Neural progenitor cell (in vitro differentiated cells): ENCODE measurements at regions not wholly inside any gene's neighbourhood (a gene's known extent, or its start where the extent isn't known, plus 50 kb on each side); places are given as distances from the start of the nearest gene placed in this dataset.

Experiments used
- DNase-seq: peaks from one replicate; pipeline ENCODE4 v3.0.0-alpha.2; 2016; ENCODE audit warnings: low spot score
- H2AFZ ChIP-seq: fragments of 200-600 bp; sonication (generic); replicated peaks from 2 replicates; pipeline ENCODE4 v1.6.1; 2016; ENCODE audit warnings: antibody characterized with exemption
- H3F3A ChIP-seq: fragments of 200-600 bp; sonication (generic); 2 replicates; pipeline ENCODE4 v1.6.1; 2016; ENCODE audit warnings: antibody characterized with exemption, low read depth
- H3K27ac ChIP-seq: fragments of 200-600 bp; sonication (generic); 2 replicates; pipeline ENCODE4 v1.5.1; 2016; ENCODE audit warnings: mild to moderate bottlenecking
- H3K27me3 ChIP-seq: fragments of 200-600 bp; sonication (generic); 2 replicates; pipeline ENCODE4 v1.6.1; 2016; ENCODE audit warnings: mild to moderate bottlenecking, moderate library complexity
- H3K36me3 ChIP-seq: fragments of 200-600 bp; sonication (generic); 2 replicates; pipeline ENCODE4 v1.5.1; 2016
- H3K4me1 ChIP-seq: fragments of 200-600 bp; sonication (generic); 2 replicates; pipeline ENCODE4 v1.6.1; 2016; ENCODE audit warnings: mixed run types
- H3K4me2 ChIP-seq: fragments of 200-600 bp; sonication (generic); 2 replicates; pipeline ENCODE4 v1.6.1; 2016
- H3K4me3 ChIP-seq: fragments of 200-600 bp; sonication (generic); 2 replicates; pipeline ENCODE4 v1.5.1; 2016
- H3K79me2 ChIP-seq: fragments of 200-600 bp; sonication (generic); 2 replicates; pipeline ENCODE4 v1.6.1; 2016; ENCODE audit warnings: low read depth
- H3K9ac ChIP-seq: fragments of 200-600 bp; sonication (generic); 2 replicates; pipeline ENCODE4 v1.6.1; 2016
- H3K9me3 ChIP-seq: fragments of 200-600 bp; sonication (generic); 2 replicates; pipeline ENCODE4 v1.5.1; 2016; ENCODE audit warnings: low read depth
- H4K20me1 ChIP-seq: fragments of 200-600 bp; sonication (generic); 2 replicates; pipeline ENCODE4 v1.6.1; 2016; ENCODE audit warnings: low read depth
- H3K27ac Mint-ChIP-seq: 3 replicates; pipeline ENCODE4 v1.8.0; 2021; ENCODE audit warnings: mixed read lengths
- H3K27me3 Mint-ChIP-seq: 2 replicates; pipeline ENCODE4 v1.8.0; 2022; ENCODE audit warnings: low read depth, mild to moderate bottlenecking, inconsistent platforms, moderate library complexity, mixed read lengths; ENCODE audit not compliant: insufficient read depth
- H3K36me3 Mint-ChIP-seq: 3 replicates; pipeline ENCODE4 v1.8.0; 2021; ENCODE audit warnings: mixed read lengths
- H3K4me1 Mint-ChIP-seq: 3 replicates; pipeline ENCODE4 v1.8.0; 2021; ENCODE audit warnings: mixed read lengths
- H3K4me3 Mint-ChIP-seq: 3 replicates; pipeline ENCODE4 v1.8.0; 2021; ENCODE audit warnings: mild to moderate bottlenecking, moderate library complexity, mixed read lengths
- H3K9me3 Mint-ChIP-seq: 3 replicates; pipeline ENCODE4 v1.8.0; 2020; ENCODE audit warnings: mixed read lengths
- CTCF ChIP-seq: fragments of 200-600 bp; sonication (generic); IDR thresholded peaks from 2 replicates; pipeline ENCODE4 v1.5.1; 2017; ENCODE audit warnings: antibody characterized with exemption, mild to moderate bottlenecking
- EZH2 ChIP-seq: fragments of 200-600 bp; sonication (generic); IDR thresholded peaks from 2 replicates; pipeline ENCODE4 v1.6.1; 2017; ENCODE audit warnings: antibody characterized with exemption, mild to moderate bottlenecking, moderate library complexity
- EZH2phosphoT487 ChIP-seq: fragments of 200-600 bp; sonication (generic); IDR thresholded peaks from 2 replicates; pipeline ENCODE4 v1.6.1; 2017; ENCODE audit warnings: antibody characterized with exemption

GRCh38 chrX:99091459-99091858, 1318.6 kb downstream of the PCDH19 start:
- no peaks in the 10 kb centered on the region for H3F3A ChIP-seq
- no peaks in the 10 kb centered on the region for H3K36me3 ChIP-seq
- peaks cover 4% of the 10 kb centered on the region for H3K9me3 Mint-ChIP-seq
- no peak overlapping the region for H3K27ac ChIP-seq
- no peak overlapping the region for H3K4me2 ChIP-seq
- no peaks in the 10 kb centered on the region for H3K79me2 ChIP-seq
- no peaks in the 10 kb centered on the region for H3K36me3 Mint-ChIP-seq
- TF ChIP-seq EZH2 (no peak), CTCF (no peak), EZH2phosphoT487 (no peak)
- no peak overlapping the region for H2AFZ ChIP-seq
- H3K4me3 ChIP-seq = no peak overlapping the region
- peaks cover 4% of the 10 kb centered on the region for H3K9me3 ChIP-seq
- no peaks in the 10 kb centered on the region for H4K20me1 ChIP-seq
- no peak for DNase-seq
- H3K4me1 ChIP-seq = no peaks in the 10 kb centered on the region
- no peak overlapping the region for H3K9ac ChIP-seq
- no peaks in the 10 kb centered on the region for H3K27me3 Mint-ChIP-seq
- no peak overlapping the region for H3K27ac Mint-ChIP-seq
- H3K4me1 Mint-ChIP-seq = no peaks in the 10 kb centered on the region
- H3K27me3 ChIP-seq = no peaks in the 10 kb centered on the region
- no peak overlapping the region for H3K4me3 Mint-ChIP-seq

GRCh38 chrX:99078301-99078700, 1331.8 kb downstream of the PCDH19 start:
- no peaks in the 10 kb centered on the region for H3K4me1 Mint-ChIP-seq
- H3K9me3 Mint-ChIP-seq = no peaks in the 10 kb centered on the region
- no peaks in the 10 kb centered on the region for H3K36me3 Mint-ChIP-seq
- no peaks in the 10 kb centered on the region for H3K27me3 Mint-ChIP-seq
- no peaks in the 10 kb centered on the region for H3K36me3 ChIP-seq
- H3K9ac ChIP-seq = no peak overlapping the region
- H3K79me2 ChIP-seq = no peaks in the 10 kb centered on the region
- no peak for DNase-seq
- H3K27ac ChIP-seq = no peak overlapping the region
- H3K9me3 ChIP-seq = no peaks in the 10 kb centered on the region
- no peak for TF ChIP-seq EZH2
- no peak for TF ChIP-seq CTCF
- no peak for TF ChIP-seq EZH2phosphoT487
- no peak overlapping the region for H3K4me3 Mint-ChIP-seq
- H2AFZ ChIP-seq = no peak overlapping the region
- no peak overlapping the region for H3K4me3 ChIP-seq
- H3K27me3 ChIP-seq = no peaks in the 10 kb centered on the region
- H3K27ac Mint-ChIP-seq = peak overlapping the region; percentile 60
- no peaks in the 10 kb centered on the region for H3F3A ChIP-seq
- H3K4me1 ChIP-seq = no peaks in the 10 kb centered on the region
- H4K20me1 ChIP-seq = no peaks in the 10 kb centered on the region
- no peak overlapping the region for H3K4me2 ChIP-seq

- Histone ChIP-seq H3K79me2 (no peaks in the 10 kb centered on the region), H3F3A (no peaks in the 10 kb centered on the region), H2AFZ (no peak overlapping the region), H3K4me3 (no peak overlapping the region), H3K9ac (no peak overlapping the region), H3K27me3 (no peaks in the 10 kb centered on the region), H3K9me3 (no peaks in the 10 kb centered on the region), H3K4me2 (no peak overlapping the region), H3K27ac (no peak overlapping the region), H3K36me3 (no peaks in the 10 kb centered on the region), H3K4me1 (no peaks in the 10 kb centered on the region), H4K20me1 (no peaks in the 10 kb centered on the region)
- H3K36me3 Mint-ChIP-seq = no peaks in the 10 kb centered on the region
- H3K4me1 Mint-ChIP-seq = no peaks in the 10 kb centered on the region
- H3K27ac Mint-ChIP-seq = no peak overlapping the region
- H3K9me3 Mint-ChIP-seq = no peaks in the 10 kb centered on the region
- no peaks in the 10 kb centered on the region for H3K27me3 Mint-ChIP-seq
- H3K4me3 Mint-ChIP-seq = no peak overlapping the region
- no peak for DNase-seq
- TF ChIP-seq EZH2 = no peak
- TF ChIP-seq CTCF = peak; percentile 25
Measured at GRCh38 chrX:99077099-99077498, 1333.0 kb downstream of the PCDH19 start.

GRCh38 chrX:99073551-99073950, 1336.5 kb downstream of the PCDH19 start:
- Histone ChIP-seq H3K36me3 (no peaks in the 10 kb centered on the region), H3K27ac (no peak overlapping the region), H3K9me3 (no peaks in the 10 kb centered on the region), H3K4me3 (no peak overlapping the region), H3K79me2 (no peaks in the 10 kb centered on the region), H4K20me1 (no peaks in the 10 kb centered on the region), H3F3A (no peaks in the 10 kb centered on the region), H3K4me1 (no peaks in the 10 kb centered on the region), H3K27me3 (no peaks in the 10 kb centered on the region), H2AFZ (no peak overlapping the region), H3K4me2 (no peak overlapping the region), H3K9ac (no peak overlapping the region)
- no peak for TF ChIP-seq EZH2
- no peak for TF ChIP-seq CTCF
- no peak for TF ChIP-seq EZH2phosphoT487
- H3K4me3 Mint-ChIP-seq = no peak overlapping the region
- no peaks in the 10 kb centered on the region for H3K4me1 Mint-ChIP-seq
- H3K36me3 Mint-ChIP-seq = no peaks in the 10 kb centered on the region
- no peak for DNase-seq
- H3K27me3 Mint-ChIP-seq = no peaks in the 10 kb centered on the region
- H3K9me3 Mint-ChIP-seq = no peaks in the 10 kb centered on the region
- H3K27ac Mint-ChIP-seq = no peak overlapping the region
